GM12878 (cell line): ENCODE measurements at regions not wholly inside any gene's neighbourhood (a gene's known extent, or its start where the extent isn't known, plus 50 kb on each side); places are given as distances from the start of the nearest gene placed in this dataset.

ENCODE experiments used
- ATAC-seq: fragments of 200-7000 bp; cut with Tn5 transposase; 3 replicates; pipeline ENCODE4 v1.9.1; 2020; ENCODE audit warnings: mild to moderate bottlenecking, moderate library complexity
- BruUV-seq: library from RNA; stranded (reverse); fragments of 400-500 nt; replicated peaks from 2 replicates; lab custom pipeline; 2021; lab: Mats Ljungman, UMichigan
- CTCF ChIA-PET: fragments of 300-600 bp; sonication (Branson Sonifier 250); formaldehyde crosslinking; extraction: SDS; loops from one replicate; lab custom pipeline; 2021; ENCODE audit warnings: inconsistent platforms; lab: Yijun Ruan, JAX
- POLR2A ChIA-PET: fragments of 350-600 bp; formaldehyde crosslinking; extraction: SDS; loops from one replicate; lab custom pipeline; 2021; ENCODE audit warnings: inconsistent platforms; lab: Charles Lee
- RAD21 ChIA-PET: fragments of 300-600 bp; sonication (Branson Sonifier 250); formaldehyde crosslinking; loops from one replicate; lab custom pipeline; 2023; ENCODE audit warnings: antibody characterized with exemption; ENCODE audit not compliant: unreplicated experiment; lab: Charles Lee
- SMC1A ChIA-PET: fragments of 300-600 bp; sonication (Branson Sonifier 250); formaldehyde crosslinking; loops from one replicate; lab custom pipeline; 2023; ENCODE audit not compliant: unreplicated experiment, uncharacterized antibody; lab: Charles Lee
- DNase-seq: peaks from one replicate; pipeline ENCODE4 v3.0.0-alpha.2; 2011; ENCODE audit warnings: low read depth, low spot score
- FAIRE-seq: peaks from 3 replicates; lab custom pipeline; 2011; peaks lifted over from hg19 to GRCh38; lab: Jason Lieb, UNC
- H2AFZ ChIP-seq: 2 replicates; pipeline ENCODE4 v1.6.0; 2011; ENCODE audit warnings: low read depth, low read length, control low read depth; ENCODE audit not compliant: control insufficient read depth
- H3K27ac ChIP-seq: 2 replicates; pipeline ENCODE4 v1.5.1; 2011; ENCODE audit warnings: control low read depth; ENCODE audit not compliant: control insufficient read depth, insufficient read depth
- H3K27me3 ChIP-seq, 2 experiments: replicated peaks in 1 of 2; 2 replicates each; pipeline versions ENCODE4 v1.6.0 to v1.6.1; 2011; ENCODE audit warnings: low read length in 1 of 2; ENCODE audit not compliant: control insufficient read depth in 2 of 2, insufficient read depth in 2 of 2
- H3K36me3 ChIP-seq, 2 experiments: 2 replicates each; pipeline ENCODE4 v1.5.1; 2011; ENCODE audit warnings: low read length in 1 of 2; ENCODE audit not compliant: control insufficient read depth in 2 of 2, insufficient read depth in 2 of 2
- H3K4me1 ChIP-seq: 2 replicates; pipeline ENCODE4 v1.6.1; 2011; ENCODE audit warnings: mild to moderate bottlenecking, low read length, moderate library complexity, mixed read lengths; ENCODE audit not compliant: control insufficient read depth, insufficient read depth
- H3K4me2 ChIP-seq: 2 replicates; pipeline ENCODE4 v1.6.0; 2011; ENCODE audit warnings: control low read depth; ENCODE audit not compliant: control insufficient read depth, insufficient read depth
- H3K4me3 ChIP-seq: fragments of 200-600 bp; sonication (generic); 2 replicates; pipeline ENCODE4 v1.5.1; 2016
- H3K79me2 ChIP-seq: 2 replicates; pipeline ENCODE4 v1.6.0; 2011; ENCODE audit warnings: low read length; ENCODE audit not compliant: control insufficient read depth, insufficient read depth
- H3K9ac ChIP-seq: 2 replicates; pipeline ENCODE4 v1.8.0; 2011; ENCODE audit warnings: low read length, control low read depth, mixed read lengths; ENCODE audit not compliant: control insufficient read depth, insufficient read depth
- H3K9me3 ChIP-seq: replicated peaks from 3 replicates; pipeline ENCODE4 v1.5.1; 2011; ENCODE audit warnings: mild to moderate bottlenecking, low read length; ENCODE audit not compliant: control insufficient read depth, insufficient read depth
- H4K20me1 ChIP-seq: 2 replicates; pipeline ENCODE4 v1.6.0; 2011; ENCODE audit not compliant: control insufficient read depth, insufficient read depth
- ATF3 ChIP-seq: IDR thresholded peaks from 2 replicates; pipeline ENCODE4 v1.6.1; 2011; ENCODE audit warnings: low read depth, mild to moderate bottlenecking, low read length, moderate library complexity, borderline replicate concordance; ENCODE audit errors: extremely low read depth
- BRCA1 ChIP-seq: IDR thresholded peaks from 2 replicates; pipeline ENCODE4 v1.6.1; 2011; ENCODE audit warnings: low read depth, low read length, improper control_type of control experiment
- CUX1 ChIP-seq: IDR thresholded peaks from 2 replicates; pipeline ENCODE4 v1.6.1; 2012; ENCODE audit warnings: improper control_type of control experiment, low read depth, low read length; ENCODE audit not compliant: insufficient replicate concordance
- DPF2 ChIP-seq: fragments of 450-650 bp; IDR thresholded peaks from 2 replicates; pipeline ENCODE4 v1.6.1; 2017; ENCODE audit warnings: mild to moderate bottlenecking
- EED ChIP-seq: sonication (generic); IDR thresholded peaks from 2 replicates; pipeline ENCODE4 v1.6.1; 2016; ENCODE audit warnings: antibody characterized with exemption, low read depth
- EGR1 ChIP-seq, 2 experiments: IDR thresholded peaks; 1 replicate in 1 of 2; 2 replicates in 1 of 2; pipeline ENCODE4 v1.6.1; 2011 to 2012; ENCODE audit warnings: low read depth in 2 of 2, low read length in 2 of 2, borderline replicate concordance in 1 of 2, mild to moderate bottlenecking in 1 of 2, moderate library complexity in 1 of 2
- HDAC2 ChIP-seq: fragments of 200-600 bp; sonication (generic); IDR thresholded peaks from 2 replicates; pipeline ENCODE4 v1.6.1; 2017
- HSF1 ChIP-seq: fragments of 150-350 bp; IDR thresholded peaks from 2 replicates; pipeline ENCODE4 v1.6.1; 2014; ENCODE audit warnings: mild to moderate bottlenecking, low read depth, low read length
- NFYA ChIP-seq: IDR thresholded peaks from 2 replicates; pipeline ENCODE4 v1.6.1; 2011; ENCODE audit warnings: low read depth, mild to moderate bottlenecking, low read length, improper control_type of control experiment, borderline replicate concordance
- RELB ChIP-seq: fragments of 450-650 bp; IDR thresholded peaks from 2 replicates; pipeline ENCODE4 v1.6.1; 2017; ENCODE audit warnings: low read depth, mild to moderate bottlenecking, moderate library complexity
- WRNIP1 ChIP-seq: IDR thresholded peaks from 2 replicates; pipeline ENCODE4 v1.6.1; 2011; ENCODE audit warnings: low read depth, low read length, improper control_type of control experiment, borderline replicate concordance
- WGBS: methylation state at CpG from one replicate; pipeline ENCODE4 v1.1.6; 2016; ENCODE audit warnings: low lambda C conversion rate; ENCODE audit not compliant: insufficient replicate concordance, insufficient coverage; ENCODE audit errors: missing lambda C conversion rate; 5-methylcytosine and 5-hydroxymethylcytosine counted together
- in situ Hi-C: fragments of 300-500 bp; cut with MboI; formaldehyde crosslinking; loops from 9 replicates; pipeline ENCODE4 v1.14.3; 2018; ENCODE audit warnings: mixed read lengths
- intact Hi-C: fragments of 100-400 bp; cut with micrococcal nuclease; formaldehyde crosslinking; loops from one replicate; pipeline ENCODE4 v1.14.2; 2022; ENCODE audit not compliant: unreplicated experiment

GRCh38 chr2:122145856-122146255 lies 390.4 kb downstream of the TSN start:
- Histone ChIP-seq H3K9me3 (no peaks in the 10 kb centered on the region), H3K4me2 (no peak overlapping the region), H3K79me2 (no peaks in the 10 kb centered on the region), H2AFZ (no peak overlapping the region), H3K27ac (no peak overlapping the region), H3K4me3 (no peak overlapping the region), H3K4me1 (no peaks in the 10 kb centered on the region), H3K9ac (no peak overlapping the region), H3K27me3 (no peaks in the 10 kb centered on the region), H4K20me1 (no peaks in the 10 kb centered on the region), H3K36me3 (no peaks in the 10 kb centered on the region)
- ATAC-seq (no peak), DNase-seq (no peak), FAIRE-seq (no peak)
- ChIA-PET RAD21 (no interaction called here), SMC1A (interaction anchor here (0.9 kb wide), 1 partner anchor 168 kb away, joined by 3 read pairs; no protein-coding TSS in a partner anchor), POLR2A (no interaction called here), CTCF (interaction anchor here (1.0 to 1.3 kb wide), 5 partner anchors 9 to 594 kb away, joined by 3 to 4 read pairs (median 3); no protein-coding TSS in a partner anchor)
- in situ Hi-C loops (no loop called here), intact Hi-C loops (no loop called here)
- 24% methylated on average over 3 of the region's 3 CpGs for WGBS
- BruUV-seq, result no TSS peak
- no peak for TF ChIP-seq EED
- TF ChIP-seq DPF2, result no peak
- no peak for TF ChIP-seq HDAC2
- TF ChIP-seq RELB, result no peak
- no peak for TF ChIP-seq WRNIP1
- TF ChIP-seq EGR1 (IDR thresholded peaks at IDR 0.05; ENCODE audit: borderline replicate concordance in 1 of 2, low read depth in 2 of 2, low read length in 2 of 2), result no peak
- no peak for TF ChIP-seq HSF1
- TF ChIP-seq NFYA, result no peak
- no peak for TF ChIP-seq BRCA1
- TF ChIP-seq CUX1, result no peak
- TF ChIP-seq ATF3, result no peak
